ENCODE measurements at regions not wholly inside any gene's neighbourhood (a gene's known extent, or its start where the extent isn't known, plus 50 kb on each side); places are given as distances from the start of the nearest gene placed in this dataset.

GRCh38 chr14:49420201-49420600 is 166.0 kb downstream of the RPS29 start:
- no peak for TF ChIP-seq BHLHE40 (IDR thresholded peaks at IDR 0.05; ENCODE audit: borderline replicate concordance)
- TF ChIP-seq PKNOX1 (IDR thresholded peaks at IDR 0.05), result no peak
- TF ChIP-seq FOXA1 (IDR thresholded peaks at IDR 0.05), result no peak
- TF ChIP-seq ZNF384 (IDR thresholded peaks at IDR 0.05), result no peak
- TF ChIP-seq L3MBTL2 (conservative IDR thresholded peaks at IDR 0.05), result no peak
- no peak for TF ChIP-seq HDGF (IDR thresholded peaks at IDR 0.05; ENCODE audit: borderline replicate concordance)
- TF ChIP-seq FOXM1 (IDR thresholded peaks at IDR 0.05; ENCODE audit: borderline replicate concordance), result no peak
- no peak for TF ChIP-seq SP1 (IDR thresholded peaks at IDR 0.05)
- no peak for TF ChIP-seq ELF4 (IDR thresholded peaks at IDR 0.05)
- TF ChIP-seq ARNT (IDR thresholded peaks at IDR 0.05), result no peak
- TF ChIP-seq FOXK2 (IDR thresholded peaks at IDR 0.05), result no peak
- no peak for TF ChIP-seq CTBP1 (IDR thresholded peaks at IDR 0.05; ENCODE audit: borderline replicate concordance)
- TF ChIP-seq SUZ12 (IDR thresholded peaks at IDR 0.05), result no peak
- no peak for TF ChIP-seq TARDBP (IDR thresholded peaks at IDR 0.05)

Measured in HEK293T (cell line).